ENCODE measurements at regions not wholly inside any gene's neighbourhood (a gene's known extent, or its start where the extent isn't known, plus 50 kb on each side); places are given as distances from the start of the nearest gene placed in this dataset.

DNA sequence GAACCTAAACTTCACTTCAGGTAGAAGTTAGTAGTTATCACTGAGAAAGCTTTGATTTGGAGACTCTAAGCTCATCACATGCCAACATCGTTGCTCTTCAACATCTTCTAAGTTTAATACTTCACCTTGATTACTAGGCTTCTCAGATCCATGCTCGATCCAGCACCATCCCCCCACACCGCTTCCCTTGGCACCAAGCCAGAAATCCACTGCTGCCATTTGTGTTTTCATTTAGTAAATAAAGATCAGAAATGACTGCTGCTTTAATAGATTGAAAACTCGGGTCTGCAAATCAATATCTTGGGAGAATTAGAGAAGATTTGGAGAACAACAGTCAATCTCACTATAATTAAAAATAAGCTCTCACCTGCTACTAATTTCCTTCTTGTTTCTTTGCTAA, 214.7 kb upstream of the NR4A3 start (continued):
- TF ChIP-seq, protein P1, sequence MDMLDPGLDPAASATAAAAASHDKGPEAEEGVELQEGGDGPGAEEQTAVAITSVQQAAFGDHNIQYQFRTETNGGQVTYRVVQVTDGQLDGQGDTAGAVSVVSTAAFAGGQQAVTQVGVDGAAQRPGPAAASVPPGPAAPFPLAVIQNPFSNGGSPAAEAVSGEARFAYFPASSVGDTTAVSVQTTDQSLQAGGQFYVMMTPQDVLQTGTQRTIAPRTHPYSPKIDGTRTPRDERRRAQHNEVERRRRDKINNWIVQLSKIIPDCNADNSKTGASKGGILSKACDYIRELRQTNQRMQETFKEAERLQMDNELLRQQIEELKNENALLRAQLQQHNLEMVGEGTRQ (CRISPR knock-in tag; IDR thresholded peaks at IDR 0.05) = no peak
- TF ChIP-seq HMGA2 (CRISPR knock-in tag; IDR thresholded peaks at IDR 0.05) = no peak
- TF ChIP-seq, protein P2, sequence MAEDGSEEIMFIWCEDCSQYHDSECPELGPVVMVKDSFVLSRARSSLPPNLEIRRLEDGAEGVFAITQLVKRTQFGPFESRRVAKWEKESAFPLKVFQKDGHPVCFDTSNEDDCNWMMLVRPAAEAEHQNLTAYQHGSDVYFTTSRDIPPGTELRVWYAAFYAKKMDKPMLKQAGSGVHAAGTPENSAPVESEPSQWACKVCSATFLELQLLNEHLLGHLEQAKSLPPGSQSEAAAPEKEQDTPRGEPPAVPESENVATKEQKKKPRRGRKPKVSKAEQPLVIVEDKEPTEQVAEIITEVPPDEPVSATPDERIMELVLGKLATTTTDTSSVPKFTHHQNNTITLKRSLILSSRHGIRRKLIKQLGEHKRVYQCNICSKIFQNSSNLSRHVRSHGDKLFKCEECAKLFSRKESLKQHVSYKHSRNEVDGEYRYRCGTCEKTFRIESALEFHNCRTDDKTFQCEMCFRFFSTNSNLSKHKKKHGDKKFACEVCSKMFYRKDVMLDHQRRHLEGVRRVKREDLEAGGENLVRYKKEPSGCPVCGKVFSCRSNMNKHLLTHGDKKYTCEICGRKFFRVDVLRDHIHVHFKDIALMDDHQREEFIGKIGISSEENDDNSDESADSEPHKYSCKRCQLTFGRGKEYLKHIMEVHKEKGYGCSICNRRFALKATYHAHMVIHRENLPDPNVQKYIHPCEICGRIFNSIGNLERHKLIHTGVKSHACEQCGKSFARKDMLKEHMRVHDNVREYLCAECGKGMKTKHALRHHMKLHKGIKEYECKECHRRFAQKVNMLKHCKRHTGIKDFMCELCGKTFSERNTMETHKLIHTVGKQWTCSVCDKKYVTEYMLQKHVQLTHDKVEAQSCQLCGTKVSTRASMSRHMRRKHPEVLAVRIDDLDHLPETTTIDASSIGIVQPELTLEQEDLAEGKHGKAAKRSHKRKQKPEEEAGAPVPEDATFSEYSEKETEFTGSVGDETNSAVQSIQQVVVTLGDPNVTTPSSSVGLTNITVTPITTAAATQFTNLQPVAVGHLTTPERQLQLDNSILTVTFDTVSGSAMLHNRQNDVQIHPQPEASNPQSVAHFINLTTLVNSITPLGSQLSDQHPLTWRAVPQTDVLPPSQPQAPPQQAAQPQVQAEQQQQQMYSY (CRISPR knock-in tag; IDR thresholded peaks at IDR 0.05) = no peak
- no peak for TF ChIP-seq ZBTB21 (CRISPR knock-in tag; IDR thresholded peaks at IDR 0.05; ENCODE audit: borderline replicate concordance)
- TF ChIP-seq, protein P3, sequence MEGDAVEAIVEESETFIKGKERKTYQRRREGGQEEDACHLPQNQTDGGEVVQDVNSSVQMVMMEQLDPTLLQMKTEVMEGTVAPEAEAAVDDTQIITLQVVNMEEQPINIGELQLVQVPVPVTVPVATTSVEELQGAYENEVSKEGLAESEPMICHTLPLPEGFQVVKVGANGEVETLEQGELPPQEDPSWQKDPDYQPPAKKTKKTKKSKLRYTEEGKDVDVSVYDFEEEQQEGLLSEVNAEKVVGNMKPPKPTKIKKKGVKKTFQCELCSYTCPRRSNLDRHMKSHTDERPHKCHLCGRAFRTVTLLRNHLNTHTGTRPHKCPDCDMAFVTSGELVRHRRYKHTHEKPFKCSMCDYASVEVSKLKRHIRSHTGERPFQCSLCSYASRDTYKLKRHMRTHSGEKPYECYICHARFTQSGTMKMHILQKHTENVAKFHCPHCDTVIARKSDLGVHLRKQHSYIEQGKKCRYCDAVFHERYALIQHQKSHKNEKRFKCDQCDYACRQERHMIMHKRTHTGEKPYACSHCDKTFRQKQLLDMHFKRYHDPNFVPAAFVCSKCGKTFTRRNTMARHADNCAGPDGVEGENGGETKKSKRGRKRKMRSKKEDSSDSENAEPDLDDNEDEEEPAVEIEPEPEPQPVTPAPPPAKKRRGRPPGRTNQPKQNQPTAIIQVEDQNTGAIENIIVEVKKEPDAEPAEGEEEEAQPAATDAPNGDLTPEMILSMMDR (IDR thresholded peaks at IDR 0.05) = no peak
- TF ChIP-seq GABPB1 (CRISPR knock-in tag; IDR thresholded peaks at IDR 0.05) = no peak
- TF ChIP-seq, protein P4, sequence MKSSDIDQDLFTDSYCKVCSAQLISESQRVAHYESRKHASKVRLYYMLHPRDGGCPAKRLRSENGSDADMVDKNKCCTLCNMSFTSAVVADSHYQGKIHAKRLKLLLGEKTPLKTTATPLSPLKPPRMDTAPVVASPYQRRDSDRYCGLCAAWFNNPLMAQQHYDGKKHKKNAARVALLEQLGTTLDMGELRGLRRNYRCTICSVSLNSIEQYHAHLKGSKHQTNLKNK (CRISPR knock-in tag; IDR thresholded peaks at IDR 0.05) = no peak
- no peak for TF ChIP-seq OVOL2 (CRISPR knock-in tag; IDR thresholded peaks at IDR 0.05; ENCODE audit: borderline replicate concordance)

DNA sequence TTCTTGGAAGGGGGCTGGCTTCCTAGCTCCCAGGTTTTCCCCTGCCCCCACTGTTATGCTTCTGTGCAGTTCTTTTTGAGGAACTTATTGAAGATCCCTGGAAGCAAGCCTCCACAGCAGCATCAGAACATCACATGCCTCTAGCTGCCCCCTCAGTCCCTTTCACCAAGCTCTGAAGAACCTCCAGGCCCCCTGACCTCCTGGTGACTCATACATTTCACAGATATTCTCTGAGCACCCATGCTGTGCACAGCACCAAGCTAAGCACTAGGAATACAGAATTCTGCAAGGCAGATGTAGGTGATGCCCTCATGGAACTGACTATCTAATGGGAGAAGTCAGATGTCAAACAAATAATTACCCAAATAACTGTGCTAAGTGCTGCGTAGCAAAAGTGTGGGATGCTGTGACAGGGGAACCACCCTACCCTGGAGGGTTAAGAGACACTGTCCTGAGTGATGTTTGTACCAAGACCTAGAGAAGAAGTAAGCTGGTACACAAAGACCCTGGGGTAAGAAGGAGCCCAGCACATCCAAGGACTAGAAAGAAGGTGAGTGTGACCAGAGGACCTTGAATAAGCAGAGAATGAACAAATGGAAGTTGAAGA, 213.7 kb upstream of the NR4A3 start:
- Mint-ChIP-seq H3K4me1 (peaks cover 38% of the 10 kb centered on the region), H3K9me3 (no peaks in the 10 kb centered on the region), H3K27me3 (ENCODE audit: low read depth) (peaks cover 70% of the 10 kb centered on the region), H3K36me3 (no peaks in the 10 kb centered on the region), H3K4me3 (no peak overlapping the region; the same call in 1 of the 2 replicates), H3K27ac (no peak overlapping the region)
- no peak; the same call in 1 of the 2 replicates for ATAC-seq
- POLR2A ChIA-PET = no interaction called here
- DNase-seq (ENCODE audit: low spot score) = no peak
- TF ChIP-seq TEAD4 (CRISPR knock-in tag; IDR thresholded peaks at IDR 0.05) (no peak), ZNF423 (CRISPR knock-in tag; IDR thresholded peaks at IDR 0.05) (peak; percentile 40; the same call in 1 of the 2 replicates)
- TF ChIP-seq, protein P5, sequence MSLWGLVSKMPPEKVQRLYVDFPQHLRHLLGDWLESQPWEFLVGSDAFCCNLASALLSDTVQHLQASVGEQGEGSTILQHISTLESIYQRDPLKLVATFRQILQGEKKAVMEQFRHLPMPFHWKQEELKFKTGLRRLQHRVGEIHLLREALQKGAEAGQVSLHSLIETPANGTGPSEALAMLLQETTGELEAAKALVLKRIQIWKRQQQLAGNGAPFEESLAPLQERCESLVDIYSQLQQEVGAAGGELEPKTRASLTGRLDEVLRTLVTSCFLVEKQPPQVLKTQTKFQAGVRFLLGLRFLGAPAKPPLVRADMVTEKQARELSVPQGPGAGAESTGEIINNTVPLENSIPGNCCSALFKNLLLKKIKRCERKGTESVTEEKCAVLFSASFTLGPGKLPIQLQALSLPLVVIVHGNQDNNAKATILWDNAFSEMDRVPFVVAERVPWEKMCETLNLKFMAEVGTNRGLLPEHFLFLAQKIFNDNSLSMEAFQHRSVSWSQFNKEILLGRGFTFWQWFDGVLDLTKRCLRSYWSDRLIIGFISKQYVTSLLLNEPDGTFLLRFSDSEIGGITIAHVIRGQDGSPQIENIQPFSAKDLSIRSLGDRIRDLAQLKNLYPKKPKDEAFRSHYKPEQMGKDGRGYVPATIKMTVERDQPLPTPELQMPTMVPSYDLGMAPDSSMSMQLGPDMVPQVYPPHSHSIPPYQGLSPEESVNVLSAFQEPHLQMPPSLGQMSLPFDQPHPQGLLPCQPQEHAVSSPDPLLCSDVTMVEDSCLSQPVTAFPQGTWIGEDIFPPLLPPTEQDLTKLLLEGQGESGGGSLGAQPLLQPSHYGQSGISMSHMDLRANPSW (CRISPR knock-in tag; conservative IDR thresholded peaks at IDR 0.05; ENCODE audit: low read depth) = no peak
- CTCF ChIA-PET = no interaction called here

DNA sequence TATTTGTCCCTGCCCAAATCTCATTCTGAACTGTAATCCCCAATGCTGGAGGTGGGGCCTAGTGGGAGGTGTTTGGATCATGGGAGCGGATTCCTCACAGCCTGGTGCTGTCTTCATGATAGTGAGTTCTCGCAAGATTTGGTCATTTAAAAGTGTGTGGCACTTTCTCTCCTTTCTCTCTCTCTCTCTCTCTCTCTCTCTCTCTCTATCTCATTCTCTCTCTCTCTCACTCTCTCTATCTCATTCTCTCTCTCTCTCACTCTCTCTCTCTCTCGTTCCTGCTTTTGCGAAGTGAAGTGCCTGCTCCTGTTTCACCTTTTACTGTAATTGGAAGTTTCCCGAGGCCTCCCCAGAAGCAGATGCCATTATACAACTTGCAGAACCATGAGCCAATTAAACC, 207.3 kb upstream of the NR4A3 start:
- Mint-ChIP-seq H3K4me3 (no peak overlapping the region), H3K36me3 (no peaks in the 10 kb centered on the region), H3K9me3 (no peaks in the 10 kb centered on the region), H3K4me1 (peaks cover 4% of the 10 kb centered on the region; the same call in 1 of the 2 replicates), H3K27ac (no peak overlapping the region; the same call in 1 of the 2 replicates), H3K27me3 (ENCODE audit: low read depth) (peaks cover 11% of the 10 kb centered on the region; the same call in 1 of the 2 replicates)
- CTCF ChIA-PET = no interaction called here
- POLR2A ChIA-PET = no interaction called here
- no peak for ATAC-seq
- no peak for DNase-seq (ENCODE audit: low spot score)
- TF ChIP-seq FOXP1 (CRISPR knock-in tag; IDR thresholded peaks at IDR 0.05; ENCODE audit: borderline replicate concordance) = no peak
- no peak for TF ChIP-seq NFE2L1 (CRISPR knock-in tag; IDR thresholded peaks at IDR 0.05)
- no peak for TF ChIP-seq RELA (CRISPR knock-in tag; IDR thresholded peaks at IDR 0.05; ENCODE audit: borderline replicate concordance)
- TF ChIP-seq, protein P6, sequence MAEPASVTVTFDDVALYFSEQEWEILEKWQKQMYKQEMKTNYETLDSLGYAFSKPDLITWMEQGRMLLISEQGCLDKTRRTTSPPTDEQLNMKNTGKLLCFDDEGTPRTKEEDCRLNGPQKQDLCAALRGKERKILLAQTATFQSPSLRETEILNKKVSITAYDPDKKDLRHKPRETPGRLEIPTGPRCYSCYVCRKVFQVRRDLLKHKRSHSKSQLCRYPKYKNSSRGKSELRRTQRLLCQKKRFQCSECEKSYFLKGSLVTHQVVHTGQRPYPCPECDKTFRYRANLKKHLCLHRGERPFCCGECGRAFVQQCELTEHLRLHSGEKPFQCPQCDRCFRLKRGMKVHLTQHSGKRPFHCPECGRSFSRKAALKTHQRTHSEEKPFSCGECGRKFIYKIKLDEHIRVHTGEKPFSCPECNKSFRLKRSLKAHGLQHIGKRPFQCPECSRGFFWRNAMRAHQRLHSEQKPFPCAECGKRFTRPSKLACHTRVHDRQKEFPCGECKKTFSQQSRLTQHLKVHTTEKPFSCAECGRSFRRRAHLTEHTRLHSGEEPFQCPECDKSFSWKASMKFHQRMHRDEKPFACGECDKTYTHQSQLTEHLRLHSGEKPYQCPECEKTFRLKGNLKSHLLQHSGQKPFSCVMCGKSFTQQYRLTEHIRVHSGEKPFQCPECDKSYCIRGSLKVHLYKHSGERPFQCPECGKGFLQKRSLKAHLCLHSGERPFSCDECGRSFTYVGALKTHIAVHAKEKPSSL (CRISPR knock-in tag; conservative IDR thresholded peaks at IDR 0.05) = no peak
- TF ChIP-seq JUN (CRISPR knock-in tag; IDR thresholded peaks at IDR 0.05) = no peak
- TF ChIP-seq, protein P7, sequence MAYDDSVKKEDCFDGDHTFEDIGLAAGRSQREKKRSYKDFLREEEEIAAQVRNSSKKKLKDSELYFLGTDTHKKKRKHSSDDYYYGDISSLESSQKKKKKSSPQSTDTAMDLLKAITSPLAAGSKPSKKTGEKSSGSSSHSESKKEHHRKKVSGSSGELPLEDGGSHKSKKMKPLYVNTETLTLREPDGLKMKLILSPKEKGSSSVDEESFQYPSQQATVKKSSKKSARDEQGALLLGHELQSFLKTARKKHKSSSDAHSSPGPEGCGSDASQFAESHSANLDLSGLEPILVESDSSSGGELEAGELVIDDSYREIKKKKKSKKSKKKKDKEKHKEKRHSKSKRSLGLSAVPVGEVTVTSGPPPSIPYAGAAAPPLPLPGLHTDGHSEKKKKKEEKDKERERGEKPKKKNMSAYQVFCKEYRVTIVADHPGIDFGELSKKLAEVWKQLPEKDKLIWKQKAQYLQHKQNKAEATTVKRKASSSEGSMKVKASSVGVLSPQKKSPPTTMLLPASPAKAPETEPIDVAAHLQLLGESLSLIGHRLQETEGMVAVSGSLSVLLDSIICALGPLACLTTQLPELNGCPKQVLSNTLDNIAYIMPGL (CRISPR knock-in tag; IDR thresholded peaks at IDR 0.05) = no peak
- TF ChIP-seq, protein P8, sequence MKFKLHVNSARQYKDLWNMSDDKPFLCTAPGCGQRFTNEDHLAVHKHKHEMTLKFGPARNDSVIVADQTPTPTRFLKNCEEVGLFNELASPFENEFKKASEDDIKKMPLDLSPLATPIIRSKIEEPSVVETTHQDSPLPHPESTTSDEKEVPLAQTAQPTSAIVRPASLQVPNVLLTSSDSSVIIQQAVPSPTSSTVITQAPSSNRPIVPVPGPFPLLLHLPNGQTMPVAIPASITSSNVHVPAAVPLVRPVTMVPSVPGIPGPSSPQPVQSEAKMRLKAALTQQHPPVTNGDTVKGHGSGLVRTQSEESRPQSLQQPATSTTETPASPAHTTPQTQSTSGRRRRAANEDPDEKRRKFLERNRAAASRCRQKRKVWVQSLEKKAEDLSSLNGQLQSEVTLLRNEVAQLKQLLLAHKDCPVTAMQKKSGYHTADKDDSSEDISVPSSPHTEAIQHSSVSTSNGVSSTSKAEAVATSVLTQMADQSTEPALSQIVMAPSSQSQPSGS (CRISPR knock-in tag; IDR thresholded peaks at IDR 0.05; ENCODE audit: borderline replicate concordance, low read depth) = no peak

All from WTC11 (cell line).